ENCODE measurements at regions not wholly inside any gene's neighbourhood (a gene's known extent, or its start where the extent isn't known, plus 50 kb on each side); places are given as distances from the start of the nearest gene placed in this dataset.

DNA sequence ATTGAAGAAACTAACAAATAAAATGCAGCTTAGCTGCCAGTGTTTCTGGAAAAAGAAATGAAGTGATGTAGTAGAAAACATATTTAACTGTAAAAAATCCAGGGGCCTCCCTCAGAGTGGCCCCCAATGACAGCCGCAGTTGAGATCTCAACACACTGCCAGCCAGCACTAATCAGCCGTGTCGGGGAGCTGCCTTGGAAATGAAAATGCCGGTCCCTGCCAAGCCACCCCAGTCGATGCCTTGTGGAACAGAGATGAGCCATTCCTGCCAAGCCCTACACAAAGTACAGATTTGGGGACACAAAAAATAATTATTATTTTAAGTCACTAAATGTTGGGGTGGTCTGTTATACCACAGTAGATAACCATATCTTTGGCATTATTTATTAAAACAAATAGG, 1342.4 kb downstream of the EFNB2 start:
- TF ChIP-seq SUZ12 (IDR thresholded peaks at IDR 0.05; ENCODE audit: extremely low read depth, insufficient read depth, insufficient read length) = no peak
- TF ChIP-seq ZNF274 (IDR thresholded peaks at IDR 0.05; ENCODE audit: low read depth, low read length) = no peak
- no peak for TF ChIP-seq YY1 (IDR thresholded peaks at IDR 0.05; ENCODE audit: insufficient read depth, insufficient read length)
